ENCODE measurements at regions not wholly inside any gene's neighbourhood (a gene's known extent, or its start where the extent isn't known, plus 50 kb on each side); places are given as distances from the start of the nearest gene placed in this dataset.

DNA sequence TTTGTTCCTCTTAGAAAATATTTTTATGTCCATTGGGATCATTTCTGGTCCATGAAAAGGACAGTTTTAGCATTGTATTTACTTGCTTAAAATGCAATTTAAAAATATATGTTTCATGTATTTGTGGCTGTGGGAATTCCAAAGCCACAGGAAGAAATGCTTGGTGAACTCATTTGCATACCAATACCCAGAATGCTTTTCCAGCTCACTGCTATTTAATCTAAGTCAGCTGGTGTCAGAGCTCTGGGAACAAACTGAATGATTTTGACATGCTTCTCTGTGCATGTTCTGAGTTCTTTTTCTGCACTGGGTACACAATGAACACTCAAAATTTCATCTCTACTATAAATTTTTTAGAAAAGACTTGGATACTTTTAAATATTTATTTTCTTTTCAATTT, 482.8 kb upstream of the ARRDC3 start:
- no peaks in the 10 kb centered on the region for H3K27me3 ChIP-seq
- H3K36me3 ChIP-seq = no peaks in the 10 kb centered on the region
- no peak overlapping the region for H3K4me3 ChIP-seq
- TF ChIP-seq, protein P1, sequence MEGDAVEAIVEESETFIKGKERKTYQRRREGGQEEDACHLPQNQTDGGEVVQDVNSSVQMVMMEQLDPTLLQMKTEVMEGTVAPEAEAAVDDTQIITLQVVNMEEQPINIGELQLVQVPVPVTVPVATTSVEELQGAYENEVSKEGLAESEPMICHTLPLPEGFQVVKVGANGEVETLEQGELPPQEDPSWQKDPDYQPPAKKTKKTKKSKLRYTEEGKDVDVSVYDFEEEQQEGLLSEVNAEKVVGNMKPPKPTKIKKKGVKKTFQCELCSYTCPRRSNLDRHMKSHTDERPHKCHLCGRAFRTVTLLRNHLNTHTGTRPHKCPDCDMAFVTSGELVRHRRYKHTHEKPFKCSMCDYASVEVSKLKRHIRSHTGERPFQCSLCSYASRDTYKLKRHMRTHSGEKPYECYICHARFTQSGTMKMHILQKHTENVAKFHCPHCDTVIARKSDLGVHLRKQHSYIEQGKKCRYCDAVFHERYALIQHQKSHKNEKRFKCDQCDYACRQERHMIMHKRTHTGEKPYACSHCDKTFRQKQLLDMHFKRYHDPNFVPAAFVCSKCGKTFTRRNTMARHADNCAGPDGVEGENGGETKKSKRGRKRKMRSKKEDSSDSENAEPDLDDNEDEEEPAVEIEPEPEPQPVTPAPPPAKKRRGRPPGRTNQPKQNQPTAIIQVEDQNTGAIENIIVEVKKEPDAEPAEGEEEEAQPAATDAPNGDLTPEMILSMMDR (IDR thresholded peaks at IDR 0.05 in 4 of 5, conservative IDR thresholded peaks at IDR 0.05 in 1 of 5) = no peak
- TF ChIP-seq POLR2A (IDR thresholded peaks at IDR 0.05) = no peak
- ATAC-seq (no peak), DNase-seq (no peak)
- in situ Hi-C loops (cut with MboI; ENCODE audit: low sequenced_read_pairs in 4 of 4) (no loop called here), intact Hi-C loops (cut with DNase I; ENCODE audit: low total_unique reads) (no loop called here)
- H3K4me1 ChIP-seq = no peaks in the 10 kb centered on the region
- H3K9me3 ChIP-seq = no peaks in the 10 kb centered on the region
- H3K27ac ChIP-seq = no peak overlapping the region

DNA sequence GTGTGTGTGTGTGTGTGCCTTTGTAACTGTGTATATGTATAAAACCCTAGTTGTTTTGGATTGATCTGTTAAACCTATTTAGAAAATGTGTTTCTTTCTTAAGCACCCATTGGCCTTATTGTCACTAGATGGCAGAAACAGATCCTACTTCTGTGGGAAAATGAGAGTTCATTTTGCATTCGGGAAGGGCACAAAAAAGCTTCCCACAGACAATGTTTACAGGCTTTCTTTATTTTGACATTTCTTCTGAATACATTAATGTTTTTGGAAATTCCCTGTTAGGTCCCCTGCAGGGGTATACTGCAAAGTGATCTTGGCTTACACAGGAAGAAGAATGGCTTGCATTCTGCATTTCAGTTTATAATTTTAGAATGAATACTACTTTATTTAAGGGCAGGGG, 481.8 kb upstream of the ARRDC3 start:
- no peak overlapping the region for H3K27ac ChIP-seq
- no peak for DNase-seq

DNA sequence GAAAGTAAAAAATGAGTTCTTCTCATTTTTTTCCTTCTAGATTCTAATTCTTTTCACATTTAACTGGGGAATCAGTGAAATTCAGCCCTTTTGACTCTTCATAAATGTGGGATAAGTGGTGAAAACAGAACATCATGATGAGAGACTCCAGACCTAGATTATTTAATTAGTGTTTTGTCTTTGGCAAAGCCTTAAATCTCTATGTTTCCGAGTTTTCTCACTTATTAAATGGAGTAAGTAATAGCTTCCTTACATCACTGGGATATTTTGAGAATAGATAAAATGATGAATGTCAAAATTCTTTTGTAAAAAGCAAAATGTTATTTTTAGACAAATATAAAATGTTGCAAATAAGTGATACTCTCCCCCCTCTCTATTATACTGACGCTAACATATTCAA, 468.6 kb upstream of the ARRDC3 start:
- Histone ChIP-seq H3K9me3 (no peaks in the 10 kb centered on the region), H3K36me3 (no peaks in the 10 kb centered on the region), H3K27me3 (no peaks in the 10 kb centered on the region), H3K4me1 (no peaks in the 10 kb centered on the region), H3K27ac (no peak overlapping the region), H3K4me3 (no peak overlapping the region)
- ATAC-seq = no peak
- TF ChIP-seq POLR2A (IDR thresholded peaks at IDR 0.05) = no peak
- TF ChIP-seq, protein P1 (IDR thresholded peaks at IDR 0.05 in 4 of 5, conservative IDR thresholded peaks at IDR 0.05 in 1 of 5) = no peak
- in situ Hi-C loops (cut with MboI; ENCODE audit: low sequenced_read_pairs in 4 of 4) = no loop called here
- no peak for DNase-seq
- intact Hi-C loops (cut with DNase I; ENCODE audit: low total_unique reads) = no loop called here

More for the DNA sequence above, 481.8 kb upstream of the ARRDC3 start:
- TF ChIP-seq, protein P1 (IDR thresholded peaks at IDR 0.05 in 4 of 5, conservative IDR thresholded peaks at IDR 0.05 in 1 of 5) = no peak
- no peak for TF ChIP-seq POLR2A (IDR thresholded peaks at IDR 0.05)
- in situ Hi-C loops (cut with MboI; ENCODE audit: low sequenced_read_pairs in 4 of 4) (no loop called here), intact Hi-C loops (cut with DNase I; ENCODE audit: low total_unique reads) (no loop called here)
- Histone ChIP-seq H3K9me3 (no peaks in the 10 kb centered on the region), H3K4me1 (no peaks in the 10 kb centered on the region), H3K36me3 (no peaks in the 10 kb centered on the region), H3K4me3 (no peak overlapping the region), H3K27me3 (no peaks in the 10 kb centered on the region)
- no peak for ATAC-seq

DNA sequence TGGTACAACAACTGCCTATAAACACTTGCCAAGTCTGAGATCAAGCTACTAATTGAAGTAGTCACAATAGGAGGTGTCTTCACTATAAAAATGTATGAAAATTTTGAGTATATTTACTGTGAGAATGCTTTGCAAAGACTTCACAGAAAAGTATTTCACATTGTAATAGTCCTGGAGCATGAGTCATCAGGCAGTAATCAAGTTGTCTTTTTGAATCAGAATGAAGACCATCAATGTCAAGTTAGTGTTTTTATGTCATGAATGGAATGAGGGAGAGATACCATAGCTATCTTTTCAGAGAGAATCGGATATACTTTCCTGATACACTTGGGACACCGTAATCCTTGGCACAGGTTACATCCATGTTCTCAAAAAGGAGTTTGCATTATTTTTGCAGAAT, 466.9 kb upstream of the ARRDC3 start:
- intact Hi-C loops (cut with DNase I; ENCODE audit: low total_unique reads) (no loop called here), in situ Hi-C loops (cut with MboI; ENCODE audit: low sequenced_read_pairs in 4 of 4) (no loop called here)
- Histone ChIP-seq H3K27ac (no peak overlapping the region), H3K4me1 (no peaks in the 10 kb centered on the region), H3K36me3 (no peaks in the 10 kb centered on the region), H3K27me3 (no peaks in the 10 kb centered on the region), H3K9me3 (no peaks in the 10 kb centered on the region), H3K4me3 (no peak overlapping the region)
- no peak for DNase-seq
- no peak for ATAC-seq
- TF ChIP-seq POLR2A (IDR thresholded peaks at IDR 0.05) = no peak
- TF ChIP-seq, protein P1 (IDR thresholded peaks at IDR 0.05 in 4 of 5, conservative IDR thresholded peaks at IDR 0.05 in 1 of 5) = no peak

DNA sequence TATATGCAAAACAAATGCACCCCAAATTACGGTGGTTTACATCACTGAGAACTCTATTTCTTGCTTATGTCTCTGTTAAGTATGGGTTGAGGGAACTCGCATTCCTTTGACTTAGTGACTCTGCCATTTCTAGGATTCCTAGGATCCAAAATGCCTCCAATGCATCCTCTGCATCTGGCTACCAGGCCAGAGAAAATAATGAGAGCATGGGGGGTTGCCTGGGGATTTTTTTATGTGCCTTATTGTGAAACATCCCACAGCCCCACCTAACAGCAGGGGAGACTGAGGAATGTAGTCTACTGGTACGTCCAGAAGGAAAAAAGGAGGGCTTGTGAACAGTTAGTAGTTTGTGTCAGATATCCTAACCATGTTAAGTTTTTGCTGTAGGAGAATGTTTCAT, 466.0 kb upstream of the ARRDC3 start:
- ATAC-seq (no peak), DNase-seq (no peak)
- intact Hi-C loops (cut with DNase I; ENCODE audit: low total_unique reads) (no loop called here), in situ Hi-C loops (cut with MboI; ENCODE audit: low sequenced_read_pairs in 4 of 4) (no loop called here)
- no peak overlapping the region for H3K27ac ChIP-seq
- no peaks in the 10 kb centered on the region for H3K9me3 ChIP-seq
- H3K36me3 ChIP-seq = no peaks in the 10 kb centered on the region
- H3K27me3 ChIP-seq = no peaks in the 10 kb centered on the region
- no peak overlapping the region for H3K4me3 ChIP-seq
- TF ChIP-seq, protein P1 (IDR thresholded peaks at IDR 0.05 in 4 of 5, conservative IDR thresholded peaks at IDR 0.05 in 1 of 5) = no peak
- no peak for TF ChIP-seq POLR2A (IDR thresholded peaks at IDR 0.05)
- H3K4me1 ChIP-seq = no peaks in the 10 kb centered on the region
